ENCODE measurements at regions not wholly inside any gene's neighbourhood (a gene's known extent, or its start where the extent isn't known, plus 50 kb on each side); places are given as distances from the start of the nearest gene placed in this dataset.
A peak's percentile ranks its signal among the peaks of the same experiment; 100 is the strongest.
"Not testable (repeated sequence)": the region's sequence is repeated elsewhere in the genome, so short reads cannot be mapped to it uniquely, and the experiment has no call there.

GRCh38 chr2:138369856-138370255 is 131.7 kb upstream of the SPOPL start:
- Histone ChIP-seq H3K4me1 (no peaks in the 10 kb centered on the region), H3K79me2 (no peaks in the 10 kb centered on the region), H3K4me2 (ENCODE audit: low read length) (no peak overlapping the region), H3K36me3 (ENCODE audit: control insufficient read depth, insufficient read depth, low read length) (no peaks in the 10 kb centered on the region), H3K27ac (no peak overlapping the region), H3K9ac (no peak overlapping the region), H3K9me3 (ENCODE audit: control insufficient read depth, low read length) (no peaks in the 10 kb centered on the region), H3K27me3 (ENCODE audit: control insufficient read depth, insufficient read depth, low read length) (no peaks in the 10 kb centered on the region), H3K4me3 (ENCODE audit: low read depth, low read length) (no peak overlapping the region), H2AFZ (no peak overlapping the region)
- no peak for TF ChIP-seq CTCF (IDR thresholded peaks at IDR 0.05)

GRCh38 chr2:138373993-138374408 is 127.6 kb upstream of the SPOPL start:
- Histone ChIP-seq H3K4me2 (ENCODE audit: low read length) (no peak overlapping the region), H2AFZ (no peak overlapping the region), H3K9ac (no peak overlapping the region), H3K4me3 (ENCODE audit: low read depth, low read length) (no peak overlapping the region), H3K79me2 (no peaks in the 10 kb centered on the region), H3K27me3 (ENCODE audit: control insufficient read depth, insufficient read depth, low read length) (no peaks in the 10 kb centered on the region), H3K36me3 (ENCODE audit: control insufficient read depth, insufficient read depth, low read length) (no peaks in the 10 kb centered on the region), H3K9me3 (ENCODE audit: control insufficient read depth, low read length) (no peaks in the 10 kb centered on the region), H3K27ac (no peak overlapping the region), H3K4me1 (no peaks in the 10 kb centered on the region)
- TF ChIP-seq CTCF (IDR thresholded peaks at IDR 0.05) = peak; percentile 54

- Histone ChIP-seq H3K79me2 (no peaks in the 10 kb centered on the region), H3K9me3 (ENCODE audit: control insufficient read depth, low read length) (no peaks in the 10 kb centered on the region), H3K4me3 (ENCODE audit: low read depth, low read length) (no peak overlapping the region), H3K27me3 (ENCODE audit: control insufficient read depth, insufficient read depth, low read length) (no peaks in the 10 kb centered on the region), H3K4me2 (ENCODE audit: low read length) (no peak overlapping the region), H3K27ac (no peak overlapping the region), H2AFZ (no peak overlapping the region), H3K9ac (no peak overlapping the region), H3K36me3 (ENCODE audit: control insufficient read depth, insufficient read depth, low read length) (no peaks in the 10 kb centered on the region), H3K4me1 (no peaks in the 10 kb centered on the region)
- no peak for TF ChIP-seq CTCF (IDR thresholded peaks at IDR 0.05)
Observed at GRCh38 chr2:138381373-138381772, 120.2 kb upstream of the SPOPL start.

- no peak overlapping the region for H3K4me2 ChIP-seq (ENCODE audit: low read length)
- H3K9me3 ChIP-seq (ENCODE audit: control insufficient read depth, low read length) = no peaks in the 10 kb centered on the region
- H3K9ac ChIP-seq = no peak overlapping the region
- TF ChIP-seq CTCF (IDR thresholded peaks at IDR 0.05) = no peak
- H3K27me3 ChIP-seq (ENCODE audit: control insufficient read depth, insufficient read depth, low read length) = no peaks in the 10 kb centered on the region
- H3K4me1 ChIP-seq = no peaks in the 10 kb centered on the region
- H3K4me3 ChIP-seq (ENCODE audit: low read depth, low read length) = no peak overlapping the region
- H2AFZ ChIP-seq = no peak overlapping the region
- H3K36me3 ChIP-seq (ENCODE audit: control insufficient read depth, insufficient read depth, low read length) = no peaks in the 10 kb centered on the region
- H3K79me2 ChIP-seq = no peaks in the 10 kb centered on the region
- H3K27ac ChIP-seq = no peak overlapping the region
Observed at GRCh38 chr2:138382672-138383071, 118.9 kb upstream of the SPOPL start.

GRCh38 chr2:138386191-138386590 is 115.4 kb upstream of the SPOPL start:
- not testable (repeated sequence) for H2AFZ ChIP-seq; H3K9ac ChIP-seq; H3K79me2 ChIP-seq; H3K9me3 ChIP-seq (ENCODE audit: control insufficient read depth, low read length); H3K36me3 ChIP-seq (ENCODE audit: control insufficient read depth, insufficient read depth, low read length); H3K4me3 ChIP-seq (ENCODE audit: low read depth, low read length); H3K27me3 ChIP-seq (ENCODE audit: control insufficient read depth, insufficient read depth, low read length); H3K4me2 ChIP-seq (ENCODE audit: low read length); H3K27ac ChIP-seq; H3K4me1 ChIP-seq

All from parathyroid adenoma (tissue), 2 donors.